ENCODE measurements at regions not wholly inside any gene's neighbourhood (a gene's known extent, or its start where the extent isn't known, plus 50 kb on each side); places are given as distances from the start of the nearest gene placed in this dataset.

GRCh38 chr11:25891960-25892359, 440.0 kb upstream of the ANO3 start:
- no peak for DNase-seq (ENCODE audit: low spot score)

GRCh38 chr11:25899617-25900160, 432.2 kb upstream of the ANO3 start:
- DNase-seq (ENCODE audit: low spot score), result no peak

- DNase-seq (ENCODE audit: low spot score), result no peak
These were observed 431.1 kb upstream of the ANO3 start for GRCh38 chr11:25900814-25901213.

- DNase-seq (ENCODE audit: low spot score), result no peak
These were observed 430.5 kb upstream of the ANO3 start for GRCh38 chr11:25901415-25901814.

GRCh38 chr11:25902476-25902875, 429.5 kb upstream of the ANO3 start:
- no peak for DNase-seq (ENCODE audit: low spot score)

GRCh38 chr11:25908726-25909125, 423.2 kb upstream of the ANO3 start:
- no peak for DNase-seq (ENCODE audit: low spot score)

GRCh38 chr11:25910086-25910485, 421.8 kb upstream of the ANO3 start:
- DNase-seq (ENCODE audit: low spot score), result no peak

- DNase-seq (ENCODE audit: low spot score), result no peak
These were observed 411.6 kb upstream of the ANO3 start for GRCh38 chr11:25920356-25920755.

- DNase-seq (ENCODE audit: low spot score), result no peak
These were observed 407.3 kb upstream of the ANO3 start for GRCh38 chr11:25924586-25924985.

- DNase-seq (ENCODE audit: low spot score), result no peak
These were observed 406.6 kb upstream of the ANO3 start for GRCh38 chr11:25925359-25925758.

- no peak for DNase-seq (ENCODE audit: low spot score)
These were observed 404.4 kb upstream of the ANO3 start for GRCh38 chr11:25927411-25927953.

- DNase-seq (ENCODE audit: low spot score), result no peak
These were observed 403.9 kb upstream of the ANO3 start for GRCh38 chr11:25928076-25928475.

GRCh38 chr11:25938952-25939351, 393.0 kb upstream of the ANO3 start:
- no peak for DNase-seq (ENCODE audit: low spot score)

GRCh38 chr11:25939691-25940090, 392.2 kb upstream of the ANO3 start:
- DNase-seq (ENCODE audit: low spot score), result no peak

GRCh38 chr11:25941353-25941752, 390.6 kb upstream of the ANO3 start:
- no peak for DNase-seq (ENCODE audit: low spot score)

GRCh38 chr11:25943031-25943430, 388.9 kb upstream of the ANO3 start:
- DNase-seq (ENCODE audit: low spot score), result no peak

- DNase-seq (ENCODE audit: low spot score), result no peak
These were observed 387.9 kb upstream of the ANO3 start for GRCh38 chr11:25943777-25944661.

- no peak for DNase-seq (ENCODE audit: low spot score)
These were observed 382.0 kb upstream of the ANO3 start for GRCh38 chr11:25949918-25950317.

GRCh38 chr11:25953006-25953405, 378.9 kb upstream of the ANO3 start:
- DNase-seq (ENCODE audit: low spot score), result no peak

- DNase-seq (ENCODE audit: low spot score), result no peak
These were observed 373.9 kb upstream of the ANO3 start for GRCh38 chr11:25958045-25958444.

- no peak for DNase-seq (ENCODE audit: low spot score)
These were observed 370.4 kb upstream of the ANO3 start for GRCh38 chr11:25961539-25961938.

GRCh38 chr11:25970726-25971508, 361.0 kb upstream of the ANO3 start:
- no peak for DNase-seq (ENCODE audit: low spot score)

GRCh38 chr11:25980091-25980490, 351.8 kb upstream of the ANO3 start:
- no peak for DNase-seq (ENCODE audit: low spot score)

Data from CD4-positive, alpha-beta T cell treated with Interleukin-15 for 4 hours (primary cell).